Ovary (tissue), 3 donors: ENCODE measurements at regions not wholly inside any gene's neighbourhood (a gene's known extent, or its start where the extent isn't known, plus 50 kb on each side); places are given as distances from the start of the nearest gene placed in this dataset.

ENCODE experiments used
- CTCF ChIP-seq, 3 donors: fragments of 450-650 bp in 2 of 3; fragments of 200-600 bp in 1 of 3; IDR thresholded peaks; one replicate each; pipeline versions ENCODE4 v1.5.1 to v1.8.0; 2016 to 2022; ENCODE audit warnings: antibody characterized with exemption in 3 of 3, mild to moderate bottlenecking in 1 of 3
- POLR2A ChIP-seq: fragments of 450-650 bp; IDR thresholded peaks from one replicate; pipeline ENCODE4 v1.6.1; 2017; ENCODE audit warnings: antibody characterized with exemption, mild to moderate bottlenecking, moderate library complexity
- donor health status: DM: no; HTN: no; CAD: no.

- TF ChIP-seq CTCF (IDR thresholded peaks at IDR 0.05) (no peak), POLR2A (no peak)
Observed at GRCh38 chr2:185187421-185187820, 551.2 kb upstream of the FSIP2 start.
